Inflammatory macrophage (primary cell): ENCODE measurements at regions not wholly inside any gene's neighbourhood (a gene's known extent, or its start where the extent isn't known, plus 50 kb on each side); places are given as distances from the start of the nearest gene placed in this dataset.
"Not testable (repeated sequence)": the region's sequence is repeated elsewhere in the genome, so short reads cannot be mapped to it uniquely, and the experiment has no call there.

ENCODE experiments used
- DNase-seq, 2 donors: peaks; one replicate each; pipeline ENCODE4 v3.0.0-alpha.2; 2020 to 2022

DNA sequence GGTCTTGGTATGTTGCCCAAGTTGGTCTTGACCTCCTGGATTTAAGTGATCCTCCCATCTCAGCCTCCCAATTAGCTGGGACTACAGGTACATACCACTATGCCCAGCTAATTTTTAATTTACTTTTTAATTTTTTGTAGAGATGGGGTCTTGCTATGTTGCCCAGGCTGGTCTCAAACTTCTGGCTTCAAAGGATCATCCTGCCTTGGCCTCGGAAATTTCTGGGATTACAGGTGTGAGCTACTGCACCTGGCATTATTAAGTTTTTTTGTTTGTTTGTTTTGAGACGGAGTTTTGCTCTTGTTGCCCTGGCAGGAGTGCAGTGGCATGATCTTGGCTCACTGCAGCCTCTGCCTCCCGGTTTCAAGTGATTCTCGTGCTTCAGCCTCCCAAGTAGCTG, 195.7 kb upstream of the HAAO start:
- not testable (repeated sequence) for DNase-seq

DNA sequence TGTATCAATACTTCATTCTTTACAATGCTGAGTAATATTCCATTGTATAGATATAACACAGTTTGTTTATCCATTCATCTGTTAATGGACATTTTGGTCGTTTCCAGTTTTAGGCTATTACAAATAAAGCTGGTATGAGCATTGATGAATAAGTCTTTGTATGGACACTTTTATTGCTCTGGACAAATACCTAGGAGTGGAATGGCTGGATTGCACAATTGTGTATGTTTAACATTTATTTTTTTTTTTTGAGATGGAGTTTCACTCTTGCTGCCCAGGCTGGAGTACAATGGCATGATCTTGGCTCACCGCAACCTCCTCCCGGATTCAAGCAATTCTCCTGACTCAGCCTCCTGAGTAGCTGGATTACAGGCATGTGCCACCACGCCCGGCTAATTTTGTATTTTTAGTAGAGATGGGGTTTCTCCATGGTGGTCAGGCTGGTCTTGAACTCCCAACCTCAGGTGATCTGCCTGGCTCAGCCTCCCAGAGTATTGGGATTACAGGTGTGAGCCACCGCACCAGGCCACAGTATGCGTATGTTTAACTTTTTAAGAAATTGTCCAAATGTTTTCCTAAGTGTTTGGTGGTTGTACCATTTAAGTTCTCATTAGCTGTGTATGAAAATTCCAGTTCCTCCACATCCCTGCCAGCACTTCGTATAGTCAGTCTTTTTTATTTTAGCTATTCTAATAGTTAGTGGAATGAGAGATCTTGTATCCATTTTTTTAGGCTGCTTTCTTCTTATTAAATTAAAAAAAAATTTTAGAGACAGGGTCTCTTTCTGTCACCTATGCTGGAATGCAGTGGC, 194.9 kb upstream of the HAAO start:
- no peak for DNase-seq

DNA sequence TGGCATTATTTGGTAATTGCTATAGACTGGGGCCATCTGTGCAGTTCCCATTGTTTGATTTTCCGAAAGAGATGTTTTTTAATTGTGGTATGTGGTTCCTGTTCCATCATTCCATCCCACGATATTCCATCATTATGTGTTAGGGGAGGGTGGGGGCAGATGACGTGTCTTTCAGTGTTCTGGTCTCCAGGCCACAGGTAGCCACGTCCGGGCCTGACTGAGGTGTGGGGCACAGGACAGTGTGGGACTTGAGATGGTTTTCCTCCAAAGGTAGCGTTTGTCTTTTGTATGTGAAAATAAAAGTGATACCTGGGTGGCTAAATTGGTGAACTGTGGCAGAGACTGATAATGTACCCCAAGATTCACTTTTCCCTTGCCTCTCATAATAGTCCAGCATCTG, 192.2 kb upstream of the HAAO start:
- no peak for DNase-seq

DNA sequence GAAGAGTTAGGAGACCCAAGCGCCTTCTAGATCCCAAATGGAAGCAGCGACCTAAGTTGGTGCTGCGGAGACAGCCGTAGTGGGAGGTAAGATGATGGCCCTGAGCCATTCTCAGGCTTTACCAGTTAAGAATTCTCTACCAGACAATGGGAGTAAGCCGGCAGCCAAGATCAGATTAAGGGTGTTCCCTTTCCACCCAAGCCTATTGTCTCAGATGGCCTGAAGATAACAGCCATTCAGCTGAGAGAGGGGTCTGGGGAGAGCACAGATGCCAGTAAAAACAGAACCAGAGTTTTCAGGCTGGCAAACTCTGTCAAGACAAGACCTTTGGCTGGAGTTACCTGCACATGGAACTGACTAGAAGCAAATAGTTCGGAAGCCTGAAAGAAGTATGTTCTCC, 191.7 kb upstream of the HAAO start:
- DNase-seq: no peak

DNA sequence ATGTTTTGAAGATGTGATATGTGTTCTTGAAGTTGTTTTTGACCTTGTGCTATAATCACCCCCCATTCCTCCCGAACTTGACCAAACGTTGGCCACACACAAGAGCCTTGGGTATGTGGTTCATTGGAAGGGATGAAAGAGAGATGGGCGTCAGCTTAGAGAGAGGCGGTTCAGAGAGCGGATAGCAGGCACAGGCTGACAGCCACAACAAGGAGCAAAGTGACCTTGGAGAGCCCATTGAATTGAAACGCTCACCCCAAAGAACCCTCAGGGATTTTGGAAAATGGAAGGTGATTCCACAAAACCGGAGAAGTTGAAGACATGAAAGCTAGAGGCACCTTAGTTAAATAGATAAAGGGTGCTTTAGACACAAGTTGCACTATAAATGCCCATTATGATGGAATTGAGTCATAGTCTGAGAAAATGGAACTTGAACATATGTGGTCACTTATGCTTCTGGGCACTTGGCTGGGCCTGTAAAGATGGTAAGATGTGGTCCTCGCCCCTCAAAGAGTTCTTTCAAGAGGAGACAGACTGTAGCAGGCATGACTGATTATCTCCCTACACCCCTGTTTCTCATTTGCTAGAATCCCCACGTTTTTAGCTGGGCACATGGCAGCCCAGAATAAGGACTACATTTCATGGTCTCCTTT, 188.5 kb upstream of the HAAO start:
- DNase-seq: no peak

DNA sequence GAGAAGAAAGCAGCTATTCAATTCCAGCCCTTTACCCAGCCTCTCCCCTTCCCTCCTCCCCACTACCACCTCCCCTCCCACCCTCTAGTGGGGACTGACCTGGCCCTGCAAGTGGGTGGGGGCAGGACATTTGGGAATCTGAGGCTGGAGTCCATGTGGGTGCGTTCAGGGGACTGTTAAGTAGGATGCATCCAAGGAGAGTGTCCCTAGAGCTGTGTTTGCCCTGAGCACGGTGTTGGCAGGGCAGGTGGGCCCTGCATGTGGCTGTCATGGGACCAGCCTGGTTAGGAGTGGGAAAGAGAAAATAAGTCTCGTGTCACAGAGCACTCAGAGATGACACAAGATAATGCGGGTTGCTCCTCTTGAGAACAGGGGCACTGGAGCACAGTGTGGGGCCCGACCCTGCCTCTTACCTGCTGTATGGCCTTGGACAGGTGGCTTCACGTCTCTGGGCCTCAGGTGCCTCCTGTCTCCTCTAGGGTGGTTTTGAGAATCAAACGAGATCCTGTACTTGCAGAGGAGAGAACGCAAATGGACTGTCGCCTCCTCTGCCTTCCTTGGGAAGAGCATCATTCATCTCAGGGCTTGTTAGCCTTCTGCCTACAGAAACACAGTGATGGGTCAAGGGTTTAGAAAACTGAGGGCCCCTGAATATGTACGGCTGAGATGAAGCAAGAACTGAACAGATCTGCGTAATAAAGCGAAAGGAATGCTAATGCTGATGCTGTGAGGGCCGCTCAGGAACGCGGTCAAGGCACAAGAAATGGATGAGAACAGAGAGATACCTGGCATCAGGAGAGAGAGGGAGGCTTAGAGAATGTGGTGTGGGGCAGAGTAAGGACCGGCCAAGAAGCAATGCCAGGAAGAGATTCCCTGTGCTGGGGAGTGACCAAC, 187.7 kb upstream of the HAAO start:
- no peak for DNase-seq

DNA sequence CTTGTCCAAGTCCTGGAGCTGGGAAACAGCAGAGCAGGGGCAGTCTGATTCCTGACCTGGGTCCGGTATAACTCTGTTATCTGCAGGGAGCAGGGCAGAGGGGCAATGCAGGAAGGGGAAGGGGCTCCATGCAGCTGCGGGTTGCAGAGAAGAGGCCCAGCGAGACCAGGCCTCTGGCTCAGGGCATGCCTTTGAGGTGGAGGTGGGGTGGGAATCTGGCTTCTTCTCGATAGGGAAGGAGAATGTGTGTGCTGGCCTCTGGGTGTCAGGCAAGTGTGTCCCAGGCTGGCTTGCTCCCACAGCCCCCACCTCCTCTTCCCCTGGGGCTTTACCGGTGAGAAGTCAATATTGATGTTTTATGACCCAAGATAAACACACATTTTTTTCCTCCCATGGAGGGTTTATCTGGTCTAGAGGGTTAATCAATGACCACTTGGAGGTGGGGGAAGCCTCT, 187.1 kb upstream of the HAAO start:
- DNase-seq: no peak

DNA sequence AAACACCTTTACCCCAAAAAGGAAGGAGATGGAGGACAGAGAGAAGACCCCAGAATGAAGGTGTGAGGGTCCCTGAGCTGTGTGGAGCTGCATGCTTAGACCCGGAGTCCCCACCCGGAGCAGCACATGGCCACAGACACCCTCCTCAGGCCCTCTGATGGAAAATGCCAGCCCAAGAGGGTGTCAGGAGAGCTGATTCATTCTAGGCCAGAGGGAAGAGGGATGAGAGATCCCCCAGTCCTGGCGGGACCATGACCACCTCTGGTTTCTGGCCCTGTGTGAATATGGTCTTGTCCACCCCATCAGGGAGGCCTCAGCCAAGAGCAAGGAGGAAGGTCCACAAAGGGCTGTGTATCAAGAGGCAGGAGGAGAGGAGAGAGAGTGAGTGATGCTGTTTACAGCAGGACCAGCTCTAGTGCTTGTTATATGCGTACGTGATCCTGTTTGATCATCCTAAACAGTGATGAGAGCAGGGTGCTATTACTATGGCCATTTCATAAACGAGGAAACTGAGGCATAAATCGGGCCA, 186.6 kb upstream of the HAAO start:
- no peak for DNase-seq

DNA sequence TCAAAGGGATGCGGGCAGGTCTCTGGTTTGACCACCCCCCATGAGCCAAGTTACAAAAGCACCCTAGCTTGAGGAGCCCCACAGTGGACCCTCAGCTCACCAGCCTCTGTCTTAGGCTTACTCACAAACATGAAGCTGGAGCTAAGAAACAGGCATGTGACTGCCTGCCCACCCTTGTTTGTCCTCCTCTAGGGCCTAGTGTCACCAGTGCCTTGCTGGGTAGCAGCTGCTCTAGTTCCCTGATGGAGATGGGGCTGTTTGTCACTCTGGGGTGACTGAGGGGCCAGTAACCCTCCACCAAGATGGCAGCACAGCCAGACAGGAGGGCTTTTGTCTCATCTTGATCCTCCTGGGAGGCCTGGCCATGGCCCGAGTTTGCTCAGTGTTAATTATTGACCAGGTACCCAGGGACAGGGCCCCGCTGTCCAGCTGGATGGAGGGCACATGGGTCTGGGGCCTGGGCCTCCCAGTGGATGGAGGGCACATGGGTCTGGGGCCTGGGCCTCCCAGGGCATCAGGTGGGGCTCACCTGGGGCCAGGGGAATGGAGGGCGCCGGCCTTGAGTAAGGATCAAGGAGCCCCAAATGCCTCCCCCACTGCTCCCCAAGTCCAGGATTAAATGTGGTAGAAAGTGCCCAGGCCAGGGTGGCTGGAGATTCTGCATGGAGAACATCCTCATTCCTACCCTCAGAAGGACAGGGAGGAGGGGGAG, 185.9 kb upstream of the HAAO start:
- DNase-seq: no peak

DNA sequence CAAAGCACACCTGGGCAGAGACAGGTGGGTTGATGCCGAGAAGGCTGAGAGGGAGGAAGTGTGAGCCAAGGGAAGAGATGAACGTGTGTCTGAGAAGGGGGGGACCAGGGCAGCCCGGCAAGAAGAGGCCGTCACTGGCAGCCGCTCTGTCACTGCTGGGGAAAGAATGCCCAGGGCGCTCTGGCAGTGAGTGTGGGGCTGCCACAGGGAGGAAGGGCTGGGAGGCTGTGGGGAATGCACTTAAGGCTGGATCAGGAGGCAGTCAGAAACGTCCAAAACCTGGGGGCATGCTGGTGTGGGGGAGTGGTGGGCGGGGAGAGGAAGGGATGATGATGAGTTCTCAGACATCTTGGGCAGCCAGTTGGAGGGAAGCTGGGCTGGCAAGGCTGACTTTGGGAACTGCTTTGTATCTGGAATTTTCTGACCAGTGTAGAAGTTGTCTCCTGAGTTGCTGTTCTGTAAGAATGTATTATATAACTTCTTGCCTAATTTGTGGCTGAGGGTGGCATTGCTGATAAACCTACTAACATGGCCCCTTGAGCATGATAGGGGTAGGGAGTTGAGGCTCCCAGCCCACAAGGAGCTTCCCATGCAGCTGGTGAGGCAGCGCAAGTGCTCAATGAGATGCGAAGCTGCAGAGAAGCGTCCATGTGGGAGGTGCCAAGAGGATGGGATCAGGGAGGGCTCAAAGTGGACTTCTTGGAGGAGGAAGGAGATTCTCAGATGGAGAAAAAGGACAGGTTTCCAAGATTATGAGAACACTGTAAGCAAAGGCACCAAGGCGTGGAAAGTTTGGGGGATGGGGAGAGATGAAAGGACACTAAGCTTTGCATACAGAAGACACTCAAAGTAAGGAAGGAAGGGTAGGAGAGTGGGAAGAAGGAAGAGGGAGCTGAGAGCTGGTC, 185.1 kb upstream of the HAAO start:
- no peak for DNase-seq

DNA sequence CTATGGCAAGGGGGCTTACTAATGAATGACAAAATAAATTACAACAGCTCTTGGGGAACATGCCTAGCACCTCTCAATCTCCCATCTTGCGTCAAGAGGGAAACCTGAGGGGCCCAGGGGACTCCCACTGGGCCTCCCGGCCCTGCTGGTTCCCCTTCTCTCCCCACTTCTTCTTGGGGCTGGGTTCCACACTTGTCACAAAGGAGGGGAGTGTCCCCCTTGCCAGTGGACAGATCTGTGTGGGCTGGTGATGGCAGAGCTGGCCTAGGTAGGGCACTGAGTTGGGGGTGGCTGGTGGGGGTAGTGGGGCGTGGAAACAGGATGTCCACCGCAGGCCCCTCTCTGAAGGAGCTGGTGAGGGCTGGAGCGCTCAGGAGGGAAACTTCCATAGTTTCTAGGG, 184.0 kb upstream of the HAAO start:
- peak in 1 of 2 donors; percentile 24 for DNase-seq

DNA sequence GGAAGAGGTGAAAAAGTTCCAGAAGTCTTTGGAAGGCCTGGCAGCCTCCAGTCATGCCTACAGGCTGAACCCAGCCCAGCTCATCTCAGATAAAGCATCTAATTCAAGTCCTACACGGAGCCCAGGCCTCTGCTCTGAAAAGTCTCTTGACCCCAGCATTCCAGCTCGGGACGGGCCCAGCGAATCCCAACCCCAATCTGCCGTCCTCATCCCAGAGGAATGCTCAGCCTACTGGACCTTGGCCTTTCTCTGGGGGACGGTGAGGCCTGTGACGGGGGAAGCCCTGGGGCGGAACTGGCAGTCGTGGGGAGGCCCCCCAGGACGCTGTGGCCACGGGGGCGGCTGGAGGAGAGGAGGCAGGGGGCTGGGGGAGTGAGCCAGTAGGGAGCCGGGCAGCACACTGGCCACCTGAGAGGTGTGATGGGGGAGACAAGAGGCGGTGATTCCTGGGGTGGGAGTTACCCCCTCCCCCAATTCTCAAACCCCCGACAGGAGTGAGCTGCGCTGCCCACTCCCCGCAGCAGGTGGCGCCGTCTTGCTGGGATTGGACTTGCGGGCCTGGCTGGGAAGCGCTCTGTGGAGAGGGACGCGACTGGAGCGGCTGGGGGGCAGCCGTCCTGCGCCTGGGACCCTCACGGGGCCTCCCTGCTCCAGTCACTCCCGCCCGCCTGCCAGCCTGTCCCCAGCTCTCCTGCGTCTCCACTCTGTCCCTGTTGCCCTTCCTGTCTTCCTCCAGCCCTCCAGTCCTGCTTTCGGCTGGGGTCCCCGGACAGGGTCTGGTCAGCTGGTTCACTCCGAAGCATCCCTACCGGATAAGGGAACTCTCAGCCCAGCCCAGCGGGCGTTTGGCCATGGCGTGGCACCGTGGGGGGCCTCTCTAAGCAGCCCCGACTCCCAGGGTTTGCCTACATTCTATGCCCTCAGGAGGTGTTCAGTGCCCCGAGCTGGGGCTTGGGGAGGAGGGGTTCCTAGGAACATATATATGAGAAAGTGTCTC, 182.6 kb upstream of the HAAO start:
- DNase-seq: peak; percentile 16 to 39

DNA sequence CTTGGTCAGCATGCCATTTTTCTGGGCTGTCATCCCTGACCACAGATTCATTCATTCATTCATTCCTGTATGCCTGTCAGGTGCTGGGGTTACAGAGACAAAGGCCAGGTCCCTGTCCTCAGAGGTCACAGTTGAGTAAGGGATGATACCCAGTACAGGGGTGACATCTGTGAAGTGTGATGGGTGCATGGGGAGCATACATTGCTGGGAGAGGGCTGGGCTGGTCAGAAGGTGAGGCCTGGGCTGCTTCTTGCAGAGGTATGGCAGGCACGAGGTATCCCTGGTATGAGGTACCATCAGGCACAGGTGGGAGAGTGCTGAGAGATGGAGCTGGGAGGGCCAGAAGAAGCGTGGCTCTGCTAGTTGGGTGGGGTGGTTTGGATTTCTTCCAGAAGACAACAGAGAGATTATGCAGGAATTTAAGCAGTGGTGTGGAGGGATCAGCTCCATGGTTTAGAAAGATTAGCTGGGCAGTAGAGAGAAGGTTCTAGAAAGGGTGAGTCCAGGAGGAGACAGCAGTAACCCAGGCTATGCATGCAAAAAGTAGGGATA, 181.9 kb upstream of the HAAO start:
- no peak for DNase-seq

DNA sequence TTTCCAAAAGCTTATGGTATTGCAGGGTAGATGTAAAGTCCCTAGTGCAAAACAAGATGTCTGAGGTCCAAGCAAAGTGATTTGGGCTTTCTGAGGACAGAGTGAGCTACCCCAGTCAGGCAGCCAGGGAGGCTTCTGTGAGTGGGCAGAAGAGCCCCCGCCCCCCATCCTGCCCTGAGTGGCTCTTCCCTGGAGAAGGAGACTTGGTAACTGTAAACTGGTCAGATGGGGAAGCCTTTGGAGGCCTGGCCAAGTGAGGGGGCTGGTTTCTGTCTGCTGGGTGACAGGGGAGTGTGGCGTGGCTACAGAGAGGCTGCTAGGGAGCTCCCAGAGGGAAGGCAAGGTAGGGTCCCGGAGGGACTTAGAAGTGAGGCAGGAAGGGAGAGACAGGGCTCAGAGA, 181.3 kb upstream of the HAAO start:
- DNase-seq: peak in 1 of 2 donors; percentile 36

DNA sequence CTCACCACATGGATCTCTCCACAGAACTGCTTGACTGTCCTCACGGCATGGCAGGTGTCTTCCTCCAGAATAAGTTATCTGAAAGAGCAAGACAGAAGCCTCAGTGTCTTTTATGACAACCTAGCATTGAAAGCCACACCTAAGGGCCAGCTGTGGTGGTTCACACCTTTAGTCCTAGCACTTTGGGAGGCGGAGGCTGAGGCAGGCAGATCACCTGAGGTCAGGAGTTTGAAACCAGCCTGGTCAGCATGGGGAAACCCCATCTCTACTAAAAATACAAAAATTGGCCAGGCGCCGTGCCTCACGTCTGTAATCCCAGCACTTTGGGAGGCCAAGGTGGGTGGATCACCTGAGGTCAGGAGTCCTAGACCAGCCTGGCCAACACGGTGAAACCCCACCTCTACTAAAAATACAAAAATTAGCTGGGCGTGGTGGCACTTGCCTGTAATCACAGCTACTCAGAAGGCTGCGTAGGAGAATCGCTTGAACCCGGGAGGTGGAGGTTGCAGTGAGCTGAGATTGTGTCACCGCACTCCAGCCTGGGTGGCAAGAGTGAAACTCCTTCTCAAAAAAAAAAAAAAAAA, 180.6 kb upstream of the HAAO start:
- not testable (repeated sequence) for DNase-seq

DNA sequence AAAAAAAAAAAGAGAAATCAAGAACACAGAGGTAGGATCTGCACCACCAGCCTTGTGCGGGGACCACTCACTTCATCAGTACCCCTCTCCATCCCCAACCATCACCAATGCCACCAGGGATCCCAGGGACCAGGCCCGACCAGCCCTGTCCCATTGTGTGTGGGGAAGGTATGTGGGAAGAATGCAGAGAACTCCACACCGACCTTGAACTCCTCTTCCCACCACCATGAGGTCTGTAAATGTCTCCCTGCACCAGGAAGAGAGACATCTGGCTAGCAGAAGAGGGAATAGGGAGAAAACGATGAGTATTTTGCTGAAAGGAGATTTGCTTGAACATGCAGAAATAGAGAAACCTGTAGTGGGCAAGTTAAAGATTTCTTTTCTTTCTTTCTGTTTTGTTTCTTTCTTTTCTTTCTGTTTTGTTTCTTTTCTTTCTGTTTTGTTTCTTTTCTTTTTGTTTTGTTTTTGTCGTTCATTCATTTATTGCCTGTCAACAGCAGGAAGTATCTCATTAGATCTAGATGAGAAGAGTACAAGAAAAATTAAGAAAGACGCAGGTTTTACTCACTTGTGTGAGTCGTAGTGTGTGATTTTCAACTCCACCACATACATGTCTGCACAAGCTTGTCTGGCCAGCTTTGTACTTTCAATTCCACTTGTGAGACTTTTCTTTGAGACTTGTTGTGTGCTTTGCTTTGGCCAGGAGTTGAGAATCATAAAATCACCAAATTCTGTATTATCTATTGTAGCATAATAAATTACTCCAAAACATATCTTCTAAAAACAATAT, 179.8 kb upstream of the HAAO start:
- DNase-seq: no peak

DNA sequence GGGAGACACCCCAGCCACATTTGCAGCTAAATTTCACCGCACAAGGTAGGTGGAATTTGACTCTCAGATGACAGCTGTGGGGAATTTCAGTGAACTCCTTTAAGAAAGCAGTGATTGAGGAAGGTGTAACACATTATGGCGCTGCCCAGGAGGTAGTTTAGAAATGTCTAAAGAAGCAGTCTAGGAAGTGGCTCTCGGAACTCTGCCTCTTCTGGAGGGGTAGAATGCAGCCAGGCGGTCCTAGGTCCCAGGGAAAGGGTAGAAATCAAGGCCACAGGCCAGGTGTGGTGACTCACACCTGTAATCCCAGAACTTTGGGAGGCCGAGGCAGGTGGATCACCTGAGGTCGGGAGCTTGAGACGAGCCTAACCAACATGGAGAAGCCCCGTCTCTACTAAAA, 179.0 kb upstream of the HAAO start:
- DNase-seq: no peak

DNA sequence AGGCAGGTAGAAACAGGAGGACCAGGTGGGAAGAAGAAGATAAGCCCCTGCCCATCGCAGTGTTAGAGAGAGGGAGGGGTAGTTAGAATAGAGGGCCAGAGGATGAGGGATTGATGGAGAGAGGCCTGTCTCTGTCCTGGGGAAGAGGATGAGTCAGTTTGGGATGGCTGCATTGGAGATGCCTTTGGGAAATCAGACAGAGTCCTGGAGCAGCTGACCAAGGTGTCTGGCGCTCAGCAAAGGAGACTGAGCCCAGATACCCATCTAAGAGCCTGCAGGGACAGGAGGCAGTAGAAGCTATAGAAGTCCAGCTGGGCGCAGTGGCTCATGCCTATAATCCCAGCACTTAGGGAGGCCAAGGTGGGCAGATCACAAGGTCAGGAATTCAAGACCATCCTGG, 177.8 kb upstream of the HAAO start:
- no peak for DNase-seq
